HPDE6-E6E7 (cell line): ENCODE measurements at regions not wholly inside any gene's neighbourhood (a gene's known extent, or its start where the extent isn't known, plus 50 kb on each side); places are given as distances from the start of the nearest gene placed in this dataset.

Experiments used
- DNase-seq: peaks from one replicate; pipeline ENCODE4 v3.0.0; 2011; ENCODE audit warnings: missing footprints; ENCODE audit errors: extremely low spot score

DNA sequence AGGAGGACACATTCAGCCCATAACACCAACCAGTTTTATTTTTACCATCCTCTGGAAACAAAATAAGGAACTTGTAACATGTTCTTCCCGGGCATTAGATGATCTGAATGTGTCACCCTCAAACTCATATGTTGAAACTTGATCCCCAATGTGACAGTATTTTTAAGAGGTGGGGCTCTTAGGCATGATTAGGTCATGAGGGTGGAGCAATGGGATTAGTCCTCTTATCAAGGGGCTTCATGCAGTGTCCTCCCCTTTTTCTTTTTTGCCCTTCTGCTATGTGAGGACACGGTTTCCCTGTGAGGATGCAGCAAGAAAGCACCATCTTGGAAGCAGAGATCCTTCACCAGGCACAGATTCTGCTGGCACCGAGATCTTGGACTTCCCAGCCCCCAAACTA lies 401.5 kb upstream of the TRIB2 start:
- no peak for DNase-seq

DNA sequence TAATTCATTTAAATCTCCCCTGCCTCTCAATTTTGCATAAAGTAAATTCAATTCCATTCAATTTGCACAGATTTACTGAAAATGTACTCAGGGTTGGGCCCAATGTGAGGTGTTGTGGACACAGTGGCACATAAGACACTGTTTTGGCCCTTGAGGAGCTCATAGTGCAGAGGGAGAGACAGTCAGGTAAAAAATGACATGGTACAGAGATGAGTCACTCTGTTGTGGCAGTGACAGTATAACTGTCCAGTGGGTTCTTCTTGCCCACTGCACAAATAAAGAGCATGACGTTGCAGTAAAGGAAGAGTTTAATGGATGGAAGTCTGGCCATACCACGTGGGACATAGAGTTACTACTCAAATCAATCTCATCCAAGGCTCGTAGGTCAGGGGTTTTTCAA lies 400.3 kb upstream of the TRIB2 start:
- no peak for DNase-seq

DNA sequence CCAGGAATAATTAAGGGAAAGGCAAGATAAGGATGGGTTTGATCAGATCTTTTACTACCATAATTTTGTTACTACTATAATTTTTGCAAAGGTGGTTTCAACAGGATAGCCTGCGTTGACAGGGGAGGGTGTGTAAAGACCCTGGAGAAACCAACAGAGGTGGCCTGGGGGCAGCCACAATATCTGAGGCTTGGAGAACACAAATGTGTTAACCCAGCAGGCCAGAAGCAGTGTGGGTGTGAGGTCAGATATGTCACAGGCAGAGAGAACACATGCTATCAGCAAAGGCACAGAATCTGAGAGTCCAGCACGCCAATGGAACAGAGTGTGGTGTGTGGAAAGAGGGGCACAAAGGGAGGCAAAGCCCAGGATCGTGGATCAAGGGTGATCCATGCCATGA lies 399.4 kb upstream of the TRIB2 start:
- no peak for DNase-seq

DNA sequence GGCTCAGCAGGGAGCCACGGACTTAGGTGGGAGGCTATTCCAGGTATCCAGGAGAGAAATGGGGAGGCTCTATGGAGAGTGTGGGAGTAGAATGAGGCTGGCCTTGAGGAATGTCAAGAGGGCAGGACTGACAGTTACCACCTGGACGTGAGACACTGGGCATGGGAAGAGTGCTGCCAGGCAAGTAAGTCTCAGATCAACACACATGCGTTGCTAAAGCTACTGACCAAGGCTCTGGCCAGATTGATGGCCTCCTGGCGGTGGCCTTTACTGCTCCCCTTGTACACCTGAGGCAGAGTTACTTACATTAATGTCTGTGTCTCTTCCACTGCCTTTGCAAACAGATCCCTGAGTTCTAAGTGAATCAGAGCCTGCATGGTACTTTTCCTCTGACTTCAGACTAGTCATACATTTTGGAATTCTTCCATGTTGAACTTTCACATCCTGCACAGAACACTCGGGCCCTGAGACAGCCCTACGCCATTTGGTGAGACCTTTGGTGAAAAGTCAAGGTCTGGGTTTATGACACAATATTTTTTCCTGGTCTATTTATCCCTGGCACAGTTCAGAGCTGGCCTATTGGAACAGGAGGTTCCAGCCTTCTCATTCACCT lies 398.8 kb upstream of the TRIB2 start:
- peak; percentile 48 for DNase-seq

DNA sequence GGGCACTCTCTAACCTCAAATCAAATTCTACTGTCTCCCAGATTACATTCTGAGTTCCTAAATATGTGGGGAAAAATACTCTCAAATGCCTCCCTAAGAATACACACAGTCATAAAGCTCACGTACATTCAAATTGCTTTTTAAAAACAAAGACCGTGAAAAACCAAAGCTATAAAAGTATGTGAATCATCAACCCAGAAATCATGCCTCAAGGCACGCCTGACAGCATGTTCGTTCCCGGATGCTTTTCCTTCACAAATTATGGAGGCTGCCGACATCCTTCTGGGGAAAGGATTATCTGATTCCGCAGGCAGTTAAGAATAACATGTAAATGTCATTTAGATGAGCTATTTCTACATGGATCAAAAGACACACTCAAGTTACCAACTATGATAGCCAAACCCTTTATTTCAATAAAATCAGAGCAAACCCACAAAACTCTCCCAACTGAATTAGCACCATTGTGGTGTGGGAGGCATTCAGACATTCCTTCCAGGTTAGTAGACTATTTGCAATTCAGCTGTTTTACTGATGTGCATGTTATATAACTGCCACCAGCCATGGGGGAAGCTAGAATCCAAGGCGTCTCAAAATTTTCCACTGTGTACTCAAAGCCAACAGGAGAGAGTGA lies 398.2 kb upstream of the TRIB2 start:
- DNase-seq, result peak; percentile 33

DNA sequence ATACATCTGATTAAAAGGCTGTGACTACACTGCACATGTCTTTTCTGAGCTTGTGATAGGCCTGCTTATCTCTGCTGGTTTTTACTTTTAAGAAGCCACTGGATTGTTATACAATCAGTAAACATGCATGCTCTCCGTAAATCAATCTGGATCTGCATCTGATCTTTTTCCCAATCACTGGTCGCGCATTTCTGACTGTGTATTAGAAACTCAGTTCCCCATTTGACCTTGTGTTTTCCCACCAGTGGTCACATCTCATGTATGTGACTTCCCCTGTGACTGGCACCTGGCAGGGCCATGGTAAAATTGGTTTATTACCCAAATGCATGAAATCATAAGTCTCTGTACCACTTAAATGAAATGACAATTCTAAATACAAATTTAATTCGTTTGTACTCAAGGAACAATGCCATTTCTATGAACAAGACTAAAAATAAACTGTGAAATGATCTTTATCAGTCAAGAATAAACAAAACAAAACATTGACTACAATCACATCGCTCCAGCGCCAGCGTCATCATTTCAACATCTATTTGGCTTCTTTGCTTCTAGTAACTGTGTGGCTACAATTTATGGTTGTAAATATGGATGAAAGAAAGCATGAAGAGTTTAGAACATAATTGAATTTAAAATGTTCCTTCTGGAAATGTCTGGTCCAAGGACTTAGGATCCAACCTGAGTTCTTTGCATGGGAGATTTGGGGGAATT lies 396.6 kb upstream of the TRIB2 start:
- no peak for DNase-seq

DNA sequence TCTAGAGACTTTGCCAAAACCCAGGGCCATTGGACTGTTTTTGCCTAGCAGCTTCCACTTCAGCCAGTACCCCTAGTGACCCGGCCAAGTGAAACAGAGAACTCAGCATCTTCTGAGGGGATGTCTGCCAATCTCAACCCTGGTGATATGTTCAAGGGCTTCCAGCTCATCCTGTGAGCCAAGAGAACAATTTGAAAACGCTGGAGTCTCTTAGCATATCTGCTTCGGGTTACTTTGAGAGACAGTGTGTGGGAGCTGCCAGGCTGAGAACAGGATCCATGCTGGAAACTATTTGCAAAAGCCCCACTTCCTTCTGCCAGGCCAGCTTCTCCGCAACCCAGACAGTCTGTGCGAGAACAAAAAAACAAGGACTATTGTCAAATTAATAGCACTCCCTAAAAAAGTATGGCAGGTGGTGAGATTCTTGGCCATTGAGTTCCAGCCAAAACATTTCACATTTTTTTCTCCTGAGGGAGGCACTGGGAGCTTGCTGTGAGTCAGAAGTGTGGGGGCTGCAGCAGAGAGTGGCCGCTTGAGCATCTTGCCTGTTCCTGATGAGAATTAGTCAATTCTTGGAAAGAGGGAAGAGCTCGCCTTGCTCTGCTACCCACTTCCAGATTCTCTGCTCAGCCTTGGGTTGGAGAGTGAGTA lies 395.6 kb upstream of the TRIB2 start:
- DNase-seq, result no peak

DNA sequence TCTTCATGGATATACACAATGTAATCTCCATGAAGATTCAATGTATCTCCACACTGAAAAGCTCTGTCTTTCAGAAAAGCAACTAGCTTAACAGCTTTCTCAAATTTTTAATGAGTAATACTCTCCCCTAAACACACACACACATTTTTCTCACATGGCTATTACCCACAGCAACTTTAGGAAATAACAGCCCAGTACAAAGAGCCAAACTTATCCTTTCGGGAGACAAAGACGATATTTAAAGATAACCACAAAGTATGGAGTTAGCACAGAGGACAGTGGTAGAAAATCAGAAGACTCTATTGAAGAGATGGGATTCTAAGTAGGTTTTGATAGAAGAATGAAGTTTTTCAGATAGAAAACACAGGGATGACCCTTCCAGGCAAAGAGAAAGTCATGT lies 394.9 kb upstream of the TRIB2 start:
- DNase-seq, result no peak

DNA sequence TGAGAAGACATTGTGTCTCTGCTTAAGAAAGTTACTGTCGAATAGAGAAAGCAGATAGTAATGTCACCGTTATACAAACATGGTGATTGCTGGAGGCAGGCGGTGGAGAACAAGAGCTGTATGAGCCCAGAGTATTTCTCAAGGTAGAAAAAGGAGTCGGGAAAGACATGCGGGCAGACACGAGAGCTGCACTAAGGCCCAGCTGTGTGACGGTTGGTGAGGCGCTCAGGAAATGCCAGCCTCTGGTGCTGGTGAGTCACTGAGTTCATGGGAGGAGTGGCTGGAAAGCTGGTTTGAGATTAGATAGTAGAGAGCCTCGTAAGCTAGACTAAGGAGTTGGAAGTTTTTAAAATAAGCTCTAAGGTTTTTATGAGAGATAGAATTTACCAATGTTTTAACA lies 390.9 kb upstream of the TRIB2 start:
- DNase-seq, result peak; percentile 80

DNA sequence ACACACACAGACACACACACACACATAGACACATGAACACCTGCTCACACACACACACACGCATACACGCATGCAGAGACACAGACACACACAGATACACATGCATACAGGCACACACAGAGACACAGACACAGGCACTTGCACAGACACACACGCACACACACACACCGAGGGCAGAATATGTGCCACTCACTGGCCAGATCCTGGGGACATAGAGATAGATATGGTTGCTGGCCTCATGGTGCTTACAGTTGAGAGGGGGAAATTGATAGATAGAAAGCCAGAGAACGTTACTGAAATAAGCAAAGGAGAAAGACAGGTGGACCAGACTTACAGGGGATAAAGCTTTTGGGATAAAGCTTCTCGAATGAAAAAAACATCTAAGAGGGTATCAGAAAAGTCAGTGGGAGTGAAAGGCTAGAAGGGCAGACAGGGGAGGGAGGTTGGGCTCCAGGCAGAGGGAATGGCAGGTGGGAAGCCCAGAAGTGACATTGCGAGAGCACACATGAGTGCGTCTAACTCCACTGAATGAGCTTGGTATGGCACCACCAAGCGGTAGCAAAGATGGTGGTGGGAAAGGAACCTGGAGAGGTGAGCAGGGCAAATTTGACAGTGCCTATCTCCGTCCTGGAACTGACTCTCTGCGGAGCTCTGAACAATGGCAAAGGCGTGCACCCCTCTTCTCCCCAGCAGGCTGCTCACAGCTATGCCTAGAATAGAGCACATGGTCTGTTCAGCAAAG lies 390.1 kb upstream of the TRIB2 start:
- DNase-seq, result no peak

DNA sequence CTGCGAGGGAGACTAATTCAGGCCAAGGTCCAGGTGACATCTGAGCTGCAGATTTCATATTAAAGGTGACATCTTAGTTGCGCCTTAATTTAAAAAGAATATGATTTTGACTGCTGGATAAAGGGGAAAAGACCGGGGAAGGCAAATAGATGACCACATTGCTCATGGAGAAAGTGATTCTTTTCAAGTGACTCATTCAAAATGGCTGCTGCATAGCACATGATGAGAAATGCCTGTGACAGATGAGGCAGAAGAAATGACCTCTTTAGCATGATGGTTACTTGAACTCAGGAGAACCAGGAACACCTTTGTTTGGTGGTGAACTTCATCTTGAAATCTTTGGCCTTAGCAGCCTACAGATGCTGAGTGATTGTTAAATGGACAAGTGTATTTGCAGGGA lies 385.8 kb upstream of the TRIB2 start:
- no peak for DNase-seq

DNA sequence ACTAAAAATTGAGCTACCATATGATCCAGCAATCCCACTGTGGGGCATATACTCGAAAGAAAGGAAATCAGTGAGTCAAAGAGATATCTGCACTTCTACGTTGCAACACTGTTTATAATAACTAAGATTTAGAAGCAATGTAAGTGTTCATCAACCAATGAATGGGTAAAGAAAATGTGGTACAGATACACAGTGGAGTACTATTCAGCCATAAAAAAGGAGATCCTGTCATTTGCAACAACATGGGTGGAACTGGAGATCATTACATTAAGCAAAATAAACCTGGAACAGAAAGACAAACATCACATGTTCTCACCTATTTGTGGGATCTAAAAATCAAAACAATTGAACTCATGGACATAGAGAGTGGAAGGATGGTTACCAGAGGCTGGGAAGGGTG lies 385.0 kb upstream of the TRIB2 start:
- no peak for DNase-seq

DNA sequence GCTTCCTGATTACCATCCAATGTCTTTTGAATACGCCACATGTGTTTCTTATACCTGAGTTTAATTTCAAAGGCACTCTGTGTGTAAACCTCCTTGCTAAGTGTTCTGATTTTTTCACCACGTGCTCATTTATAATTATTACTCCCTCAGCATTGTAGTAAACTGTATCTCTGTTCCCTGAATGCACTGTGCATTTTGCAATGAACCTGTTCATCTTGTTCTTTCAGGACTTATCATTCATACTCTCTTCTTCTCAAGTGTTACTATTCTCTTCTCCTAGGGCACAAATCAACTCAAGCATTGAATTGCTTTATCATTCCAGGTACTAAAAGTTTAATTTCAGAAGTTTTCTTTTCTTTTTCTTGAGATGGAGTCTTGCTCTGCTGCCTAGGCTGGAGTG lies 383.4 kb upstream of the TRIB2 start:
- no peak for DNase-seq

DNA sequence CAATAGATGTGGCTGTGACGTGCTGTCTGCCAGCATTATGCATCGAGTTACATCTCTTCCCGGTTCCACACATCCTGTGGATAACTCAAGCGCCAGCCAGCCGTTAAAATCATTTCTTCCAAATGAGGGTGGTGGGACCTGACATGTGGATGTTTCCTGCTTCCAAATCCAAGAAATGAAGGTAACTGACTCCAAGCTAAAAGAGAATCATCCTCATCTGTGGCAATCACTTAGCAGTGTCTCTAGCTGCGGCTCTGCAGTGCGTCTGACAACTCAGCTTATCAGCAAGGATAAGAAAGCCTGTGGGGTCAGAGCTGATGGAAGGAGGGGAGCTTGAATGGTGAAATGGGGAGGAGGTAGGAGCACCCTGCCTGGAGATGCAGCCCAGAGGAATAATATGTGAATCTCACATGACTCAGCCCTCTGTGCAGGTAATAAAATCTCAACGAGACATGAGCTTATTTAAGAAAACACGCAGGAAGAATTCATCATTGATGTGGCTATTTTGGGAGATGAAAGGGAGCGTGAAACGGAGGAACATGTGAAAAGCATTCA lies 382.2 kb upstream of the TRIB2 start:
- no peak for DNase-seq

DNA sequence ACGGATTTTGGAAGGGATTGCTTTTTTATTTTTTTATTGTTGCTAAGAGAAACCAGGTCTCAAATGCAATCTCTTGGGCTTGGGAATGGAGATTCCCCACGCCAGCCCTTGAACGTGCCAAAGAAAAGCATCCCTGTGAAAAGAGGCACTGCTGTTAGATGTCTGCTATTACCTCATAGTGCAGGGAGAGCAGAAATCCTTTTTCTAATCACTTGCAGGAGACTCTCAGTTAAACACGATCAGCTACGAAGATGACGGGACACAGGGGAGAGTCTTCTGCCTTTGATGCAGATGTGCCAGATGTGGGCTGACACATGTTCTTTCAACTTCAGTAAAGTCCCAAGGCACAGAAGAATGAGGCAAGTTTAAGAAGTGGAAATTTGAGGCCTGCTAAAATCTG lies 381.6 kb upstream of the TRIB2 start:
- no peak for DNase-seq

DNA sequence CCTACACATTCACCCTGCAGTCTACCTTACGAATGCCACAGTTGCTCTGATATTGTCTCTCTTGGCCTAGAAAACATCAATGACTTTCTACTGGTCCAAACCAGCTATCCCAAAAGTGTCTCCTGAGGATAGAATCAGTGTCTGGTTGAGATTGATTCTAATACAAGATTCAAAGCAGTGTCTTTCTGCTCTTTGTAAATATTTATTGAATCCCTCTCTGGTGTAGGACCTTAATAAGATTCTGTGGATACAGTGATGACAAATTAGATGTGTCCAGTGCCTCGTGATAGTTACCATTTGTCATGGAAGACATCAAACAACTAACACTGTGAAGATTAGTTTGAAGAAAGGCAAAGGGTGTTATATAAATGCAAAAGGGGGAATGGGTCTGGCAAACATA lies 380.7 kb upstream of the TRIB2 start:
- DNase-seq, result no peak

DNA sequence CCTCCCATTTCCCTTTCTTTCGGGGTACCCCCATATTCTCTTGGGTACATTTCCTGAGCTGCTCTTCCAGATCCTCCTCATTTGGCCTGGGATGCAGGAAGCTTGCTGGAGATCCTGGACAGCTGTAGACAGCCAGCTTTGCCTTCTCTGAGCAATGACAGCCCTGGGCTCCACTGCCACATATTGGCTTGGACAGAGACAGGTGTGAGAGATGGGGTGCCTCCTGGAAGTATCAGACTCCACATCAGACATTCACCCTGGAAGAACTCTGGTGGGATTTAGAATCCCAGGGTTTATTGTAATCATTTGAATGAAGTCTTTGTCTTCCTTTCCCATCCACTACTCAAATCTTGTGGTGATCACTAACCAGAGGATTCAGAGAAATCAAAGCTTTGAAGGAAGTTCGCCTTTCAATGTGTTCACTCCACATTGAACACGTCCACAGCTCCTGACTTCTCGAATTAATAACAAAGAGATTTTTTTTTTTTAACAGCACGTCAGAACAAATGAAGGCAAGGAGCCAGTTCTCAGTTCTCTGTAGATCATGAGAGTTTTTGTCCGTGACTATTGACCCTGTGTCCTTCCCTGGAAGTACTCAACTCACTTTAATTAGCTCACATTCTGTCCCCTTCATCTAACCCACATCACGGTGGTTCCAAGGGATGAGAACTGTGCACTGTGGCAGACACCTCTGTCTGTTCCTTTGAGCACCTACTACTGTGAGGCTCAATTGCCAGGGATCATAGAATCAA lies 377.6 kb upstream of the TRIB2 start:
- DNase-seq, result no peak

DNA sequence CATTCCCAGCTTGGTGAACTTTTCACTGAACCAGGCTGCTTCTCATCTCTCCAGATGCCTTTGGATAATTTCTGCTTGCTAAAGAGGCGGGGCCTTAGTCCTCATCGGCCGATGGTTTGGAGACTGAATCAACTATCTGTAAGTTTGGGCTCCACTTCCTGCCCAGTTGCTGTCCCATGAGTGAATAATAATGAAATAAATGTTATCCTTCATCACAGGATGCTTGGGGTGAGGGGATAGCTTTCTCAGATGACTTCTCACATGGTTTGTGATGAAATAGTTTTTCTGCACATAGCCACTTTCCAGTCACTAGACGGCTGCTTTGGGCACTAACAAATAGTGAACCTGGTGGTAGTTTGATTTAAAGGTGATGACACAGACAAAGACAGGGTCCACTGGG lies 376.6 kb upstream of the TRIB2 start:
- no peak for DNase-seq

DNA sequence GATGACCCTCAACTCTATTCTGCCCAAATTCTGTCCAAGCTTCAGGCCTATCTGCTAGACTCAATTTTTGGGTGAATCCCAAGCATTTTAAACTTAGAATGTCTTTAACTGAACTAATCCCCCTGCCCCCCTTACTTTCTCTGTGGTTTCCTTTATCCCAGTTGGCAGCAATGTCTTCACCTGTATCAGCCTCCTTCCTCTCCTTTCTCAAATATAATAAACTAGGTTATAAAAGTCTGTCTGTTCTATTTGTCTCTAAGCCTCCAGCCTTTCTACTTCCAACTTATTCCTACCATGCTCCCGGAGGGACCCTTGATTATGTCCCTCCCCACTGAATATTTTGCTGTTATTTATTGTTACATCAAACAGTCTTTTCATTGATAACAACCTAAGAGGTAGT lies 375.5 kb upstream of the TRIB2 start:
- DNase-seq, result no peak

DNA sequence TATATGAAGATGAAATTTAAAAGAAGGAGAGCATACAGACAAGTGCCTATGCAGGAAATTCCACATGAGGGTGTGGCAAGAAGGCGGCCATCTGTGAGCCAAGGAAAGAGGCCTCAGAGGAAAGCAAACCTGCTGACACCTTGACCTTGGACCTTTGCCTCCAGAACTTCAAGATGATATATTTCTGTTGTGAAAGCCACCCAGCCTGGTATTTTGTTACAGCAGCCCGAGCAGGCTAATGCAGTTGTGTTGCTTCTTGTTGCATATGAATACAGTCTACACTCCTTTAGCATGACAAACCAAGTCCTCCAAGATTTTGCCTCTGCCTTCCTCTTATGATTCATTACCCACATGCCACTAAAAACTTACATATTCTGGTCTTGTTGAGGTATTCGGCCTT lies 374.8 kb upstream of the TRIB2 start:
- no peak for DNase-seq

DNA sequence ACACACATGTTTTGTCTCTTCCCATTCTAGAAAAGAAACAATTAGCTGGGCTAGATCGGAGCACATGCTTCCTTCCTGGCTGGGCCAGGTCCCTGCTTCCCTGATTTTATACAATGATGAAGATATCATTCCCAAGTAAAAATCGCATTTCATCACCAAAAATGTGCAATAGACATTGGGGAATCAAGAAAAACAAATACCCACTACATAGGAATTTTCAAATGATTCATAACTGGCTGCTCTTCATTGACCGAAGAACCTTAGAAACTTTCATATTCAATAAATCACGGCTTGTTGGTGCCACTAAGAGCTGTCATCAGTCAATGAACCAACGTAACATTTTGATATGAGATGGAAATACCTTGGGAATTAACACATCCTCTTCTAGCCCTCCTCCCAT lies 373.6 kb upstream of the TRIB2 start:
- DNase-seq, result no peak
